Activated CD4-positive, alpha-beta T cell treated with anti-CD3 and anti-CD28 coated beads, Interleukin-2, amount 10 ng/mL, durations not matched to agents 24 days and 14 days (primary cell): ENCODE measurements at regions not wholly inside any gene's neighbourhood (a gene's known extent, or its start where the extent isn't known, plus 50 kb on each side); places are given as distances from the start of the nearest gene placed in this dataset.
"Not testable (repeated sequence)": the region's sequence is repeated elsewhere in the genome, so short reads cannot be mapped to it uniquely, and the experiment has no call there.

Experiments used
- DNase-seq: peaks from one replicate; pipeline ENCODE4 v3.0.0; 2022
- H3K27ac Mint-ChIP-seq: one replicate; pipeline ENCODE4 v1.8.0; 2022; ENCODE audit warnings: mild to moderate bottlenecking, mixed read lengths
- H3K27me3 Mint-ChIP-seq: one replicate; pipeline ENCODE4 v1.8.0; 2022; ENCODE audit warnings: mixed read lengths
- H3K36me3 Mint-ChIP-seq: one replicate; pipeline ENCODE4 v1.8.0; 2022; ENCODE audit warnings: low read depth, mild to moderate bottlenecking, mixed read lengths
- H3K4me1 Mint-ChIP-seq: one replicate; pipeline ENCODE4 v1.8.0; 2021; ENCODE audit warnings: mixed read lengths
- H3K4me3 Mint-ChIP-seq: one replicate; pipeline ENCODE4 v1.8.0; 2022; ENCODE audit warnings: mild to moderate bottlenecking, moderate library complexity, mixed read lengths
- H3K9me3 Mint-ChIP-seq: one replicate; pipeline ENCODE4 v1.8.0; 2021; ENCODE audit warnings: mixed read lengths
- intact Hi-C: fragments of 100-400 bp; cut with micrococcal nuclease; formaldehyde crosslinking; loops from one replicate; pipeline ENCODE4 v1.15.1; 2023

DNA sequence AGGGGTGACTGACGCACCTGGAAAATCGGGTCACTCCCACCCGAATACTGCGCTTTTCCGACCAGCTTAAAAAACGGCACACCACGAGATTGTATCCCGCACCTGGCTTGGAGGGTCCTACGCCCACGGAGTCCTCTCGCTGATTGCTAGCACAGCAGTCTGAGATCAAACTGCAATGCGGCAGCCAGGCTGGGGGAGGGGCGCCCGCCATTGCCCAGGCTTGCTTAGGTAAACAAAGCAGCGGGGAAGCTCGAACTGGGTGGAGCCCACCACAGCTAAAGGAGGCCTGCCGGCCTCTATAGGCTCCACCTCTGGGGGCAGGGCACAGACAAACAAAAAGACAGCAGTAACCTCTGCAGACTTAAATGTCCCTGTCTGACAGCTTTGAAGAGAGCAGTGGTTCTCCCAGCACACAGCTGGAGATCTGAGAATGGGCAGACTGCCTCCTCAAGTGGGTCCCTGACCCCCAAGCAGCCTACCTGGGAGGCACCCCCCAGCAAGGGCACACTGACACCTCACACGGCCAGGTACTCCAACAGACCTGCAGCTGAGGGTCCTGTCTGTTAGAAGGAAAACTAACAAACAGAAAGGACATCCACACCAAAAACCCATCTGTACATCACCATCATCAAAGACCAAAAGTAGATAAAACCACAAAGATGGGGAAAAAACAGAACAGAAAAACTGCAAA lies 714.5 kb upstream of the PITX2 start:
- not testable (repeated sequence) for DNase-seq, H3K27me3 Mint-ChIP-seq, H3K27ac Mint-ChIP-seq, H3K4me1 Mint-ChIP-seq, H3K4me3 Mint-ChIP-seq, H3K36me3 Mint-ChIP-seq, H3K9me3 Mint-ChIP-seq
- intact Hi-C loops = loop anchor here (10.0 kb wide), 1 partner anchor 557 kb away; no protein-coding TSS in a partner anchor

DNA sequence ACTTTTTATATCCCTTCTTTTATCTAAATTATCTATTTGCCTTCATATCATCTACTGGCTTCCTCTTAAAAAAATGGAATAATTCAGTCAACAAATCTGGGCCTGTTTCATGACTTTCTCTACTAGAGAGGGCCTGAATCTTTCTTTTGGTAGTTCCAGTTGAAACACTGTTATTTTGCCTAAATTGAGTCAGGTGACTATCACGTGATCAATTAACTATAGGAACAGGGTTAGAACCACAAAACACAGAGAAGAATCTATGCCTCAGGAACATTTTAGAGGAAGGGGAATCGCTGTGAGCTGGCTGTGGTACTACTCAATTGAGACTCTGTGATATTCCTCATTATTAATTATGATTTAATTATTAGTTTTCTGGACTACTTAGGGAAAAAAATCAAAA lies 736.7 kb upstream of the PITX2 start:
- Mint-ChIP-seq H3K9me3 (no peaks in the 10 kb centered on the region), H3K36me3 (no peaks in the 10 kb centered on the region), H3K27me3 (no peaks in the 10 kb centered on the region), H3K4me1 (no peaks in the 10 kb centered on the region), H3K27ac (no peak overlapping the region), H3K4me3 (no peak overlapping the region)
- no peak for DNase-seq
- intact Hi-C loops = no loop called here

DNA sequence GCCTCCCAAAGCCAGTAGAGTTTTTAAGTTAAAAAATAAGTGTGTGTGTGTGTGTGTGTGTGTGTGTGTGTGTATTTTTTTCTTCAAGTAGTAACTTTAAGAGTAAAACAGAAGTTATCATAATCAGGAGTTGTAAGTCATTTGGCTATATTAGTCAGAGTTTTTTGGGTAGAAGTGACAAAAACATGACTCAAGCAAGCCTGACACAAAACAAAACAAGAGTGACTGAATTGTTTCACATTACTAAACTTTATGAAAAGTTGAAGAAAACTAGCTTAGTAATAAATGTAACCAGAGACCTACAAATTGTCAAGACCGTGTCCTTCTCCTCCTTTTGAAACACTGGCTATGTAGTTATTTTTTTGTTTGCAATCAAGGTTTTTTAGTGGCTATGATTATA lies 738.0 kb upstream of the PITX2 start:
- no peaks in the 10 kb centered on the region for H3K27me3 Mint-ChIP-seq
- no peaks in the 10 kb centered on the region for H3K9me3 Mint-ChIP-seq
- no peaks in the 10 kb centered on the region for H3K36me3 Mint-ChIP-seq
- no peak for DNase-seq
- H3K4me1 Mint-ChIP-seq = no peaks in the 10 kb centered on the region
- H3K4me3 Mint-ChIP-seq = no peak overlapping the region
- H3K27ac Mint-ChIP-seq = no peak overlapping the region
- intact Hi-C loops = no loop called here

DNA sequence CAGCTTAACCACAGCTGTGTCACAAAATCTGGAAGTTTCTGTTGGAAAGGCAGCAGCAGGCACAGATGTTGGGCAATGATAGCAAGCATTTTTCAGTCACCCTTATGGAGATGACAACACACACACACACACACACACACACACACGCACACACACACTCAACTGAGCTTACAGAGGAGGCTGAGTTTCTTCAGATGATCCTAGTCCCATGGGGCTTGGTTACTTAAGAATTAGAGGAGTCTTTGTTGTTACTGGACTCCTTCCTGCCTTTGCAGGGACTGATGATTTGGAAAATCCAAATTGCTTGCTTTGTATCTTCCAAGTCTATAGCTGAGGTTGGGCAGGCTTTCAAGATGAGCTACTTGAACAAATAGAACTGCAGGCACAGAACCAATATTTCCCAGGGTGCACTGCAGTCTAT lies 740.1 kb upstream of the PITX2 start:
- H3K27ac Mint-ChIP-seq = no peak overlapping the region
- H3K4me1 Mint-ChIP-seq = no peaks in the 10 kb centered on the region
- no peaks in the 10 kb centered on the region for H3K36me3 Mint-ChIP-seq
- intact Hi-C loops = no loop called here
- H3K4me3 Mint-ChIP-seq = no peak overlapping the region
- H3K27me3 Mint-ChIP-seq = no peaks in the 10 kb centered on the region
- no peaks in the 10 kb centered on the region for H3K9me3 Mint-ChIP-seq
- no peak for DNase-seq

DNA sequence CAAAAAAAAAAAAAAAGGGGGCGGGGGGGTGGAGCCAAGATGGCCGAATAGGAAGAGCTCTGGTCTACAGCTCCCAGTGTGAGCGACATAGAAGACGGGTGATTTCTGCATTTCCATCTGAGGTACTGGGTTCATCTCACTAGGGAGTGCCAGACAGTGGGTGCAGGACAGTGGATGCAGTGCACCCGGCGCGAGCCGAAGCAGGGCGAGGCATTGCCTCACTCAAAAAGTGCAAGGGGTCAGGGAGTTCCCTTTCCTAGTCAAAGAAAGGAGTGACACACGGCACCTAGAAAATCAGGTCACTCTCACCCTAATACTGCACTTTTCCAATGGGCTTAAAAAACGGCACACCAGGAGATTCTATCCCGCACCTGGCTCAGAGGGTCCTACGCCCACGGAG lies 755.0 kb upstream of the PITX2 start:
- H3K27ac Mint-ChIP-seq, H3K4me1 Mint-ChIP-seq, H3K4me3 Mint-ChIP-seq, intact Hi-C loops, H3K36me3 Mint-ChIP-seq, H3K9me3 Mint-ChIP-seq, DNase-seq, H3K27me3 Mint-ChIP-seq: not testable (repeated sequence)

DNA sequence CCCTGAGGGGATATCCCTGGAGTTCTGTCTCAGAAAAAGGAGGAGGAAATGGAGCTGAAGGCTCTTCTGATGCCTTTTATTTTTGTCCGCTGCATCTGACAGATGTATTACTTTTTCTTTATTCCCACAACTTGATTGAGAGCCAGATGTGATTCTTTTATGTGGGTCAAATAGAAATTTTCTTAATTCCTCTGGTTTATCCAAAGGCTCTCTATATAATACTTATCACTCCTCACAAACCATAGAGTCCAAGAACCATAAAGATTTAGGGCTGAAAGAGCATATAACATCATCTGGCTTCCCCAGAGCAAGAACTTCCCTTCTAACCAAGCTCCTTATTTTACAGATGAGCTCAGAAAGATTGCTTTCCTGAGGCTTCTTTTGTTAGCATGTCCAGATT lies 756.7 kb upstream of the FAM241A start:
- Mint-ChIP-seq H3K36me3 (no peaks in the 10 kb centered on the region), H3K27ac (no peak overlapping the region), H3K4me1 (no peaks in the 10 kb centered on the region), H3K4me3 (no peak overlapping the region), H3K27me3 (no peaks in the 10 kb centered on the region), H3K9me3 (peaks cover 7% of the 10 kb centered on the region)
- intact Hi-C loops = no loop called here
- no peak for DNase-seq

DNA sequence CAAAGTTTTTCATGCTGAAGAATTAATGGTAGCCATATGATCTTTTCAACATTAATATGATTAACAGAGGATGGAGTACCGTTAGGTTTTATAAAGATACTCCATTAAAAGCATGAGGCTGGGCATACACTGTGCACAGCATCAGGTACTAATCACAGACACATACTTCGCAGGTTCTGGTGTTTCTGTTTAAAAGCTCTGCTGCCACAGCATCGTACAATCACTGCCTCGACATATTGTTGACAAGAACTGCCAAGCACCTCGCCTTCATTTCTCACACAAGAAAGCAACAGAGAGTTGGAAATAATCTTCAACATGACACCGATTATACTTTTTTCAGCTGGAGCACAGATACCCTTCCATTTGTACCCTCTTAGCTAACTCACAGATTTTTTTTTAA lies 753.4 kb upstream of the FAM241A start:
- DNase-seq = no peak
- H3K27ac Mint-ChIP-seq = no peak overlapping the region
- intact Hi-C loops = no loop called here

DNA sequence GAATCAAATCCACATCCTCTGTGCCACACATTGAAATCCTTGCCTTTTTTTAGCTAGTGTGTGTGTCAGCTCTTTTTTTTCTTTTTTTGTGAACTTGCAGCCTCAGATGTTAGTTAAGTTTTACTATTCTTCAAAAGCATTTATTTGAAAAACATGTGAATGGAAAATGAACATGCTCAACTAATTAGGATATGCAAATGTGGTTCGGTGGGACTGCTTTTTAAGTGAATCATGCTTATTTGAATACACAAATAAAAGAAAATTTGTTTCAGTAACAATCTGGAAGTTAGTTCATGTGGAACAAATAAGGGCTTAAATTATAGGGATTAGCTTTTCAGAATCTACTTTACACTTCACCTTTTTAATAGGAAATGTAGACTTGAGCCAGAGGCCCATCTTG lies 751.5 kb upstream of the FAM241A start:
- peaks cover 4% of the 10 kb centered on the region for H3K9me3 Mint-ChIP-seq
- H3K36me3 Mint-ChIP-seq = no peaks in the 10 kb centered on the region
- no peaks in the 10 kb centered on the region for H3K4me1 Mint-ChIP-seq
- DNase-seq = no peak
- H3K27me3 Mint-ChIP-seq = no peaks in the 10 kb centered on the region
- H3K27ac Mint-ChIP-seq = no peak overlapping the region
- intact Hi-C loops = no loop called here
- H3K4me3 Mint-ChIP-seq = no peak overlapping the region

More for the DNA sequence above, 753.4 kb upstream of the FAM241A start:
- Mint-ChIP-seq H3K27me3 (no peaks in the 10 kb centered on the region), H3K4me3 (no peak overlapping the region), H3K4me1 (no peaks in the 10 kb centered on the region), H3K9me3 (peaks cover 4% of the 10 kb centered on the region), H3K36me3 (no peaks in the 10 kb centered on the region)

DNA sequence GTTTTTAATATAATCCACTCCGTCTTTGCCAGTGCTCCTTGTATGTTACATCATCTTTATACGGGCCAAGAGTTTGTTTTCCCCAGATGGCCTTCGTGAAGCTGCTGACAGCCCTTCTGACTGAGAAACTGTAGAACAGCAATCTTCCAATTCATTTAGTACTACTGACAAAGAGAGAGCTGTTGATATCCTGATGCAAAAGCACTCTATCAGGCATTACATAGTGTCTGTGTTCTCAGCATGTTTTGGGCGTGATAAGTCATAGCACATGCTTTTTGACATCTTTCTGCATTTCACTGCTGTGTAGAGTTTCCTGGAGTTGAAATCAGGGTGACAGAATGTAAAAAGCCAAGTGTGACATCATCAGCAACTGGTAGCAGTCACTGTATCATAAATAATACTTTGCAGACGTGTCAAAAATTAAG lies 746.3 kb upstream of the FAM241A start:
- Mint-ChIP-seq H3K4me3 (no peak overlapping the region), H3K4me1 (no peaks in the 10 kb centered on the region), H3K36me3 (no peaks in the 10 kb centered on the region), H3K27ac (no peak overlapping the region), H3K9me3 (no peaks in the 10 kb centered on the region), H3K27me3 (no peaks in the 10 kb centered on the region)
- no peak for DNase-seq
- intact Hi-C loops = no loop called here

DNA sequence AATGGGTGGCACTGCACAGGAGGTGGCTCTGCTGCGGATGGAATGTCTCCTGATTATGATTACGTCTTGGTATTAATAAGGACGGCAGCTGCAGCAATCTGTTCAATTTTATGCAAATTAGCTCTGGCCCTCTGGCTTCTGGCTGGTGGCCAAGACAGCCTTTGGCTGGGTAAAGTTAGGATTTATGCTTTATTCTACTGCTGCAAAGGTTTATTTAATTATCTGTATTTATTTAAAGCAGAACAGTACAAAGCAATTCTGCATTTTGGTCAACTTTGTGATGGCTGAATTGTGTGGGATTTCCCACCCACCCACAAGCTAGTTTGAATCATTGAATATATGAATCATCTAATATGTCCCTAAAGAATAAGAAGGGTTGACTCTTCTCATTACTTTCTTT lies 745.6 kb upstream of the FAM241A start:
- Mint-ChIP-seq H3K4me1 (no peaks in the 10 kb centered on the region), H3K27me3 (no peaks in the 10 kb centered on the region), H3K27ac (no peak overlapping the region), H3K9me3 (no peaks in the 10 kb centered on the region), H3K36me3 (no peaks in the 10 kb centered on the region), H3K4me3 (no peak overlapping the region)
- intact Hi-C loops = no loop called here
- no peak for DNase-seq

DNA sequence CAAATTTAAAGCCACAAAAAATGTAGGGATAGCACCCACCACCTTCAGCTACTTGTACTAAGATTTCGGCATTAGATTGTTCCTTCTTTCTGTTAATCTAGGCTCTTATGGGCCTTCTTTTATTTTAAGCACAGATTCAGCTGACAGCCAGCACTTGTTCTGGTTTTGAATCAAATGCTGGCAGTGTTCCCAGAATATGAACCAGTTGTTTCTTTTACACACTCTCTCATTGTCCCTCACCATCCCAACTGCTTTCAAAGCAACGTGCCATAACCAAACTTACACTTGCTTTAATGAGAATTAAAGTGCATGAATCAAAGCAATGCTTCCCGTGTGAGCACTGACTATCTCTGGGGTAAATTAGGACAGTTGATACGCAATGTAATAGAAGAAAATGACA lies 744.5 kb upstream of the FAM241A start:
- H3K36me3 Mint-ChIP-seq = no peaks in the 10 kb centered on the region
- no peak overlapping the region for H3K4me3 Mint-ChIP-seq
- no peak for DNase-seq
- no peak overlapping the region for H3K27ac Mint-ChIP-seq
- no peaks in the 10 kb centered on the region for H3K4me1 Mint-ChIP-seq
- H3K27me3 Mint-ChIP-seq = no peaks in the 10 kb centered on the region
- intact Hi-C loops = no loop called here
- H3K9me3 Mint-ChIP-seq = no peaks in the 10 kb centered on the region

DNA sequence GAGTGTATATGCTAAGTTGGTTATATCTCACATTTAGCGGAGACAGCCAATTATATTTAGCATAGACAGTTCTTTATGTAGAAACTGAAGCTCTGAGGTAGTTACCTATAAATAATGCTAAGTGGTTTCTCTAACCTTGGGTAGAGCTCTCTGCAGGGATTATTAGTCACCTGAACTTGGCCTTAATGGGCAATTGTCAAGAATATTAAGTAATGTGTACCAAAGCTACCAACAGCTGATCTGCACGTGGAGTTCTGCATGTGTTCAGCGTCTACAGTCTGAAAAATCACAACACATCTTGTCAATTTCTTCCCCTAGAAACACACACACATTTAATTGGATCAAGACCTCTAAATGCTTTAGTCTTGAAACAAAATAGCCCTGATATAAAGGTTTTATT lies 740.6 kb upstream of the FAM241A start:
- H3K36me3 Mint-ChIP-seq = no peaks in the 10 kb centered on the region
- intact Hi-C loops = no loop called here
- H3K4me3 Mint-ChIP-seq = no peak overlapping the region
- no peaks in the 10 kb centered on the region for H3K9me3 Mint-ChIP-seq
- no peaks in the 10 kb centered on the region for H3K4me1 Mint-ChIP-seq
- H3K27ac Mint-ChIP-seq = no peak overlapping the region
- DNase-seq = no peak
- H3K27me3 Mint-ChIP-seq = no peaks in the 10 kb centered on the region

DNA sequence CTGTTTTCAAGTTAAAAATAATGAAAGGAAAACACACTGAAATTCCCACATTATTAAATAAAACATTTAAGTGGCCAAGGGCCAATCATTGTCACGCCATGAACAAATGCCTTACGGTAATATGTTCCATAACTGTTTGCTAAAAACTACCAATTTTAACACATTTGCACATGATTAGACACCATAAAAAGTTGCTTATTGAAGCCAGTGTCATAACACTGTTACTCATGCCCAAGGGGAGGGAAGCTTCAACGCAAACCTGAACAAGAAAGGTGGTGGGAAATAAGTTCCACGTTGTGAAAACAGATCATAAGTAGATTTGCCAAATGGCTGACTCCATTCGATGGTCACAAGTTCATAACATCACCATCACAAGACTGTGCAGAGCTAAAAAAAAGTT lies 739.3 kb upstream of the FAM241A start:
- no peaks in the 10 kb centered on the region for H3K27me3 Mint-ChIP-seq
- no peaks in the 10 kb centered on the region for H3K9me3 Mint-ChIP-seq
- no peaks in the 10 kb centered on the region for H3K4me1 Mint-ChIP-seq
- no peaks in the 10 kb centered on the region for H3K36me3 Mint-ChIP-seq
- no peak for DNase-seq
- intact Hi-C loops = no loop called here
- H3K27ac Mint-ChIP-seq = no peak overlapping the region
- no peak overlapping the region for H3K4me3 Mint-ChIP-seq

DNA sequence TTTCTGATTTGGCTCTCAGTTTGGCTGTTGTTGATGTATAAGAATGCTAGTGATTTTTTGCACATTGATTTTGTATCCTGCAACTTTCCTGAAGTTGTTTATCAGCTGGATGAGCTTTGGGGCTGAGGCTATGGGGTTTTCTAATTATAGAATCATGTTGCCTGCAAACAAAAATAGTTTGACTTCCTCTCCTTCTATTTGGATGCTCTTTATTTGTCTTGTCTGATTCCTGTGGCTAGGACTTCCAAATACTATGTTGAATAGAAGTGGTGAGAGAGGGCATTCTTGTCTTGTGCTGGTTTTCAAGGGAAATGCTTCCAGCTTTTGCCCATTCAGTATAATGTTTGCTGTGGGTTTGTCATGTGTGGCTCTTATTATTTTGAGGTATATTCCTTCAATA lies 734.7 kb upstream of the FAM241A start:
- Mint-ChIP-seq H3K27ac (no peak overlapping the region), H3K9me3 (no peaks in the 10 kb centered on the region), H3K36me3 (no peaks in the 10 kb centered on the region), H3K4me3 (no peak overlapping the region), H3K4me1 (no peaks in the 10 kb centered on the region), H3K27me3 (no peaks in the 10 kb centered on the region)
- intact Hi-C loops = no loop called here
- no peak for DNase-seq

DNA sequence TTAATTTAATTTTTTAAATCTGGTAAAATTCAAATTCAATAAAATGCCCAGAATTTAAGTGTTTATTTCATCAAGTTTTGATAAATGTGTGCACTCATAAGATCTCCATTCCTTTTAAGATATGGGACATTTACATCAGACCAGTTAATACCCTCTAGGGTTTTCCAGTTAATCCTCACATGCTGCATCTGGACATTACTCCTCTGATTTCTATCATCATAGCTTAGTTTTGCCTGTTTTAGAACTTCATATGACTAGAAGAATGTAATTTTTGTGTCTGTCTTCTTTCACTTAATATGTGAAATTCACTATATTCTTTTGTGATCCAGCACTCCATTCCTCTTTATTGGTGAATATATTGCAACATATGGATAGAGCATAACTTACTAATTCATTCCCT lies 727.7 kb upstream of the FAM241A start:
- Mint-ChIP-seq H3K9me3 (no peaks in the 10 kb centered on the region), H3K36me3 (no peaks in the 10 kb centered on the region), H3K4me1 (no peaks in the 10 kb centered on the region), H3K27ac (no peak overlapping the region), H3K27me3 (no peaks in the 10 kb centered on the region), H3K4me3 (no peak overlapping the region)
- DNase-seq = no peak
- intact Hi-C loops = no loop called here
